22Rv1 (cell line): ENCODE measurements at regions not wholly inside any gene's neighbourhood (a gene's known extent, or its start where the extent isn't known, plus 50 kb on each side); places are given as distances from the start of the nearest gene placed in this dataset.

Source experiments
- ZFX ChIP-seq: fragments of 450-650 bp; IDR thresholded peaks from 2 replicates; pipeline ENCODE4 v1.6.1; 2017; ENCODE audit warnings: antibody characterized with exemption, borderline replicate concordance
- TF ChIP-seq, protein P1 (sequence below): fragments of 450-650 bp; IDR thresholded peaks from 2 replicates; pipeline ENCODE4 v1.5.1; 2017; ENCODE audit warnings: mild to moderate bottlenecking

DNA sequence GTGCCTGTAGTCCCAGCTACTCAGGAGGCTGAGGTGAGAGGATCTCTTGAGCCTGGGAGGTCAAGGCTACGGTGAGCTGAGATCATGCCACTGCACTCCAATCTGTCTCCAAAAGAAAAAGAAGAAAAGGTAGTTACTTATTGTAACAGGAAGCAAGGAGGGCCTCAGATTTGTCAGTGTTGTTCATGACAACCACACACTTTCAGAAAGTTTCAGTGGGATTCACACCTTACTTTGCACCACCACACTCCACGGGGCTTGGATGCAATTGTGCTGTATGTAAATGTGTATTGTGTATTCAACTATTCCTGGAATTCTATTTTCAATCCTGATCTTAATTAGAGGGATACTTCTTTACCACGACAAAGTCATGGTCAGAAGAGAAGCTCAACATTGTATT is 142.6 kb downstream of the ELOVL4 start:
- TF ChIP-seq, protein P1, sequence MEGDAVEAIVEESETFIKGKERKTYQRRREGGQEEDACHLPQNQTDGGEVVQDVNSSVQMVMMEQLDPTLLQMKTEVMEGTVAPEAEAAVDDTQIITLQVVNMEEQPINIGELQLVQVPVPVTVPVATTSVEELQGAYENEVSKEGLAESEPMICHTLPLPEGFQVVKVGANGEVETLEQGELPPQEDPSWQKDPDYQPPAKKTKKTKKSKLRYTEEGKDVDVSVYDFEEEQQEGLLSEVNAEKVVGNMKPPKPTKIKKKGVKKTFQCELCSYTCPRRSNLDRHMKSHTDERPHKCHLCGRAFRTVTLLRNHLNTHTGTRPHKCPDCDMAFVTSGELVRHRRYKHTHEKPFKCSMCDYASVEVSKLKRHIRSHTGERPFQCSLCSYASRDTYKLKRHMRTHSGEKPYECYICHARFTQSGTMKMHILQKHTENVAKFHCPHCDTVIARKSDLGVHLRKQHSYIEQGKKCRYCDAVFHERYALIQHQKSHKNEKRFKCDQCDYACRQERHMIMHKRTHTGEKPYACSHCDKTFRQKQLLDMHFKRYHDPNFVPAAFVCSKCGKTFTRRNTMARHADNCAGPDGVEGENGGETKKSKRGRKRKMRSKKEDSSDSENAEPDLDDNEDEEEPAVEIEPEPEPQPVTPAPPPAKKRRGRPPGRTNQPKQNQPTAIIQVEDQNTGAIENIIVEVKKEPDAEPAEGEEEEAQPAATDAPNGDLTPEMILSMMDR: no peak
- no peak for TF ChIP-seq ZFX
